Stomach (tissue), 4 donors: ENCODE measurements at regions not wholly inside any gene's neighbourhood (a gene's known extent, or its start where the extent isn't known, plus 50 kb on each side); places are given as distances from the start of the nearest gene placed in this dataset.

Experiments
- POLR2A ChIP-seq, 4 donors: fragments of 450-650 bp; IDR thresholded peaks; one replicate each; pipeline ENCODE4 v1.6.1; 2016; ENCODE audit warnings: antibody characterized with exemption in 4 of 4, control low read depth in 2 of 4, mild to moderate bottlenecking in 1 of 4, moderate library complexity in 1 of 4
- POLR2AphosphoS5 ChIP-seq, 3 donors: sonication (generic); formaldehyde crosslinking; IDR thresholded peaks; one replicate each; pipeline ENCODE4 v1.6.1; 2016; ENCODE audit warnings: antibody characterized with exemption in 3 of 3
- TF ChIP-seq, protein P1 (sequence below), 7 experiments: fragments of 450-650 bp in 4 of 7; fragments of 200-600 bp in 3 of 7; sonication (generic) in 3 of 7; IDR thresholded peaks; one replicate each; pipeline ENCODE4 v1.5.1; 2016 to 2019; ENCODE audit warnings: antibody characterized with exemption in 7 of 7, control low read depth in 2 of 7, mild to moderate bottlenecking in 1 of 7

DNA sequence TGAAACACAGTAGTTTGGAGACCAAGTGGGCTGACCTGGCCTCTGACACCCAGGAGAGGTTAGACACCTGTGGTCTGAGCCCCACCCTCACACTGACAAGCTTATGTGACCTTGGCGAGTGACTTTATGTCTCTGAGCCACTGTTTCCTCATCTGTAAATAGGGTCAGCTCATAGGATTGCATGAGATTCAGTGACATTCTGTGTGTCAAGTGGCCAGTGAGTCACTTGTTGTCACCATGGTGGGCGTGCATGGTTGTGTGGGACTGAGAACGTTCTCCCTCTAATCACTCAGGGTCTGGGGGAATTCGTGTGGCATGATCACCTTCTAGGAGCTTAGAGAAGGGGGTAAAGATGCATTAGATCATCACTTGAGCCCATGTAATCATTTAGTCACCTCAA is 146.4 kb downstream of the PHETA1 start:
- TF ChIP-seq, protein P1, sequence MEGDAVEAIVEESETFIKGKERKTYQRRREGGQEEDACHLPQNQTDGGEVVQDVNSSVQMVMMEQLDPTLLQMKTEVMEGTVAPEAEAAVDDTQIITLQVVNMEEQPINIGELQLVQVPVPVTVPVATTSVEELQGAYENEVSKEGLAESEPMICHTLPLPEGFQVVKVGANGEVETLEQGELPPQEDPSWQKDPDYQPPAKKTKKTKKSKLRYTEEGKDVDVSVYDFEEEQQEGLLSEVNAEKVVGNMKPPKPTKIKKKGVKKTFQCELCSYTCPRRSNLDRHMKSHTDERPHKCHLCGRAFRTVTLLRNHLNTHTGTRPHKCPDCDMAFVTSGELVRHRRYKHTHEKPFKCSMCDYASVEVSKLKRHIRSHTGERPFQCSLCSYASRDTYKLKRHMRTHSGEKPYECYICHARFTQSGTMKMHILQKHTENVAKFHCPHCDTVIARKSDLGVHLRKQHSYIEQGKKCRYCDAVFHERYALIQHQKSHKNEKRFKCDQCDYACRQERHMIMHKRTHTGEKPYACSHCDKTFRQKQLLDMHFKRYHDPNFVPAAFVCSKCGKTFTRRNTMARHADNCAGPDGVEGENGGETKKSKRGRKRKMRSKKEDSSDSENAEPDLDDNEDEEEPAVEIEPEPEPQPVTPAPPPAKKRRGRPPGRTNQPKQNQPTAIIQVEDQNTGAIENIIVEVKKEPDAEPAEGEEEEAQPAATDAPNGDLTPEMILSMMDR (IDR thresholded peaks at IDR 0.05): no peak
- no peak for TF ChIP-seq POLR2A (IDR thresholded peaks at IDR 0.05)
- no peak for TF ChIP-seq POLR2AphosphoS5 (IDR thresholded peaks at IDR 0.05)
